ENCODE measurements at regions not wholly inside any gene's neighbourhood (a gene's known extent, or its start where the extent isn't known, plus 50 kb on each side); places are given as distances from the start of the nearest gene placed in this dataset.

DNA sequence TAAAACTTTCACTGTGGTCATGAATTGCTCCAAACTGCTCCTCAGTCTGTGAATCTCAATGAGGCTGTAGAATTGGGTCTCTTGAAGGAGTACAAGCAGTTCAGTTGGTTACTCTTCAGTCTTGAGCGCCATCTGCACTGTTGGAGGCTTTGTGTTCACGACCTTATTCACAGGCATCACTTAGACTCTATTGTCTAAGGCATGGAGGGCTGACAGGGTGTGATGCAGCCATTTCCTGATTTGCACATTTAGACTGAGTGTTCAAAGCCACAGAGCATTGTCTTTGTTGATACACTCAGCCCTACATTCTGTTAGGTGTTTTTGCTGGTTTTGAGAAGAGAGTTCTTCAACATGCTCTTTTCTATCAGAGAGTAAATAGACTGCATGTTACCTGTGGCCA, 355.9 kb upstream of the RIOK2 start:
- no peaks in the 10 kb centered on the region for H3K9me3 Mint-ChIP-seq (ENCODE audit: unreplicated experiment)
- H3K27me3 Mint-ChIP-seq (ENCODE audit: insufficient read depth, unreplicated experiment): no peaks in the 10 kb centered on the region
- no peaks in the 10 kb centered on the region for H3K27me3 ChIP-seq (replicated peaks; ENCODE audit: control insufficient read depth, insufficient read depth, low read length)
- H3K36me3 ChIP-seq (ENCODE audit: control insufficient read depth, insufficient read depth, low read length): no peaks in the 10 kb centered on the region
- H3K4me1 ChIP-seq: no peaks in the 10 kb centered on the region
- H3K4me3 ChIP-seq (ENCODE audit: low read depth, low read length): no peak overlapping the region
- no TSS peak for BruUV-seq (replicated peaks)
- H3K4me1 Mint-ChIP-seq (ENCODE audit: low read depth, unreplicated experiment): no peaks in the 10 kb centered on the region
- no peak for DNase-seq
- H3K27ac Mint-ChIP-seq (ENCODE audit: unreplicated experiment): no peak overlapping the region
- POLR2A ChIA-PET: no interaction called here
- no peaks in the 10 kb centered on the region for H3K9me3 ChIP-seq
- intact Hi-C loops (cut with micrococcal nuclease; ENCODE audit: unreplicated experiment): no loop called here
- CTCF ChIA-PET: no interaction called here
- no peaks in the 10 kb centered on the region for H3K36me3 Mint-ChIP-seq (ENCODE audit: insufficient read depth, unreplicated experiment)
- no peak overlapping the region for H3K4me3 Mint-ChIP-seq (ENCODE audit: unreplicated experiment)
- TF ChIP-seq, protein P1, sequence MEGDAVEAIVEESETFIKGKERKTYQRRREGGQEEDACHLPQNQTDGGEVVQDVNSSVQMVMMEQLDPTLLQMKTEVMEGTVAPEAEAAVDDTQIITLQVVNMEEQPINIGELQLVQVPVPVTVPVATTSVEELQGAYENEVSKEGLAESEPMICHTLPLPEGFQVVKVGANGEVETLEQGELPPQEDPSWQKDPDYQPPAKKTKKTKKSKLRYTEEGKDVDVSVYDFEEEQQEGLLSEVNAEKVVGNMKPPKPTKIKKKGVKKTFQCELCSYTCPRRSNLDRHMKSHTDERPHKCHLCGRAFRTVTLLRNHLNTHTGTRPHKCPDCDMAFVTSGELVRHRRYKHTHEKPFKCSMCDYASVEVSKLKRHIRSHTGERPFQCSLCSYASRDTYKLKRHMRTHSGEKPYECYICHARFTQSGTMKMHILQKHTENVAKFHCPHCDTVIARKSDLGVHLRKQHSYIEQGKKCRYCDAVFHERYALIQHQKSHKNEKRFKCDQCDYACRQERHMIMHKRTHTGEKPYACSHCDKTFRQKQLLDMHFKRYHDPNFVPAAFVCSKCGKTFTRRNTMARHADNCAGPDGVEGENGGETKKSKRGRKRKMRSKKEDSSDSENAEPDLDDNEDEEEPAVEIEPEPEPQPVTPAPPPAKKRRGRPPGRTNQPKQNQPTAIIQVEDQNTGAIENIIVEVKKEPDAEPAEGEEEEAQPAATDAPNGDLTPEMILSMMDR (IDR thresholded peaks at IDR 0.05; ENCODE audit: insufficient read depth in 1 of 2, low read depth in 1 of 2, low read length in 1 of 2, severe bottlenecking in 1 of 2, unreplicated experiment in 1 of 2): no peak

DNA sequence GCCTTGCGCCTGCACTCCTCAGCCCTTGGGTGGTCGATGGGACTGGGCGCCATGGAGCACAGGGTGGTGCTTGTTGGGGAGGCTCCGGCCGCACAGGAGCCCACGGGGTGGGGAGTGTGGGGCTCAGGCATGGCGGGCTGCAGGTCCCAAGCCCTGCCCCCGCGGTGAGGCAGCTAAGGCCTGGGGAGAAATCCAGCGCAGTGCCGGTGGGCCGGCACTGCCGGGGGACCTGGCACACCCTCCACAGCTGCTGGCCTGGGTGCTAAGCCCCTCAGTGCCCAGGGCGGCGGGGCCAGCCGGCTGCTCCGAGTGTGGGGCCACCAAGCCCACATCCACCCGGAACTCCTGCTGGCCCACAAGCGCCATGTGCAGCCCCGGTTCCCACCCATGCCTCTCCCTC, 358.8 kb upstream of the RIOK2 start:
- Histone ChIP-seq H3K9me3 (no peaks in the 10 kb centered on the region), H3K27me3 (replicated peaks; ENCODE audit: control insufficient read depth, insufficient read depth, low read length) (no peaks in the 10 kb centered on the region), H3K4me3 (ENCODE audit: low read depth, low read length) (no peak overlapping the region), H3K4me1 (no peaks in the 10 kb centered on the region), H3K36me3 (ENCODE audit: control insufficient read depth, insufficient read depth, low read length) (no peaks in the 10 kb centered on the region)
- TF ChIP-seq, protein P1 (IDR thresholded peaks at IDR 0.05; ENCODE audit: insufficient read depth in 1 of 2, low read depth in 1 of 2, low read length in 1 of 2, severe bottlenecking in 1 of 2, unreplicated experiment in 1 of 2): no peak
- H3K9me3 Mint-ChIP-seq (ENCODE audit: unreplicated experiment): no peaks in the 10 kb centered on the region
- no TSS peak for BruUV-seq (replicated peaks)
- intact Hi-C loops (cut with micrococcal nuclease; ENCODE audit: unreplicated experiment): no loop called here
- no peak overlapping the region for H3K27ac Mint-ChIP-seq (ENCODE audit: unreplicated experiment)
- H3K4me3 Mint-ChIP-seq (ENCODE audit: unreplicated experiment): no peak overlapping the region
- H3K4me1 Mint-ChIP-seq (ENCODE audit: low read depth, unreplicated experiment): no peaks in the 10 kb centered on the region
- H3K27me3 Mint-ChIP-seq (ENCODE audit: insufficient read depth, unreplicated experiment): no peaks in the 10 kb centered on the region
- ChIA-PET CTCF (no interaction called here), POLR2A (no interaction called here)
- no peak for DNase-seq
- no peaks in the 10 kb centered on the region for H3K36me3 Mint-ChIP-seq (ENCODE audit: insufficient read depth, unreplicated experiment)

- CTCF ChIA-PET: no interaction called here
- Mint-ChIP-seq H3K36me3 (ENCODE audit: insufficient read depth, unreplicated experiment) (no peaks in the 10 kb centered on the region), H3K4me3 (ENCODE audit: unreplicated experiment) (no peak overlapping the region), H3K9me3 (ENCODE audit: unreplicated experiment) (no peaks in the 10 kb centered on the region), H3K27me3 (ENCODE audit: insufficient read depth, unreplicated experiment) (no peaks in the 10 kb centered on the region), H3K4me1 (ENCODE audit: low read depth, unreplicated experiment) (no peaks in the 10 kb centered on the region), H3K27ac (ENCODE audit: unreplicated experiment) (no peak overlapping the region)
- no peak for DNase-seq
- Histone ChIP-seq H3K4me1 (no peaks in the 10 kb centered on the region), H3K27me3 (replicated peaks; ENCODE audit: control insufficient read depth, insufficient read depth, low read length) (no peaks in the 10 kb centered on the region), H3K9me3 (no peaks in the 10 kb centered on the region; the same call in 1 of the 2 replicates), H3K36me3 (ENCODE audit: control insufficient read depth, insufficient read depth, low read length) (no peaks in the 10 kb centered on the region), H3K4me3 (ENCODE audit: low read depth, low read length) (no peak overlapping the region)
- POLR2A ChIA-PET: no interaction called here
- TF ChIP-seq, protein P1 (IDR thresholded peaks at IDR 0.05; ENCODE audit: insufficient read depth in 1 of 2, low read depth in 1 of 2, low read length in 1 of 2, severe bottlenecking in 1 of 2, unreplicated experiment in 1 of 2): no peak
- BruUV-seq (replicated peaks): no TSS peak
- intact Hi-C loops (cut with micrococcal nuclease; ENCODE audit: unreplicated experiment): no loop called here
Observed at GRCh38 chr5:97542469-97542868, 359.4 kb upstream of the RIOK2 start.
